ENCODE measurements at regions not wholly inside any gene's neighbourhood (a gene's known extent, or its start where the extent isn't known, plus 50 kb on each side); places are given as distances from the start of the nearest gene placed in this dataset.
"Not testable (repeated sequence)": the region's sequence is repeated elsewhere in the genome, so short reads cannot be mapped to it uniquely, and the experiment has no call there.

- TF ChIP-seq CTCF (conservative IDR thresholded peaks at IDR 0.05; ENCODE audit: low read depth, low read length); EZH2 (IDR thresholded peaks at IDR 0.05; ENCODE audit: borderline replicate concordance, low read depth, low read length, poor library complexity, severe bottlenecking): not testable (repeated sequence)
These were observed 477.3 kb upstream of the NUDT12 start for GRCh38 chr5:104039871-104040270.

Measured in A673 (cell line).